ENCODE measurements at regions not wholly inside any gene's neighbourhood (a gene's known extent, or its start where the extent isn't known, plus 50 kb on each side); places are given as distances from the start of the nearest gene placed in this dataset.

- TF ChIP-seq POLR2A (IDR thresholded peaks at IDR 0.05; ENCODE audit: low read depth, low read length): no peak
- TF ChIP-seq POLR2AphosphoS5 (IDR thresholded peaks at IDR 0.05; ENCODE audit: low read depth, low read length): no peak
- no peak for TF ChIP-seq TAF1 (IDR thresholded peaks at IDR 0.05; ENCODE audit: low read depth, low read length)
- TF ChIP-seq POU2F2 (IDR thresholded peaks at IDR 0.05; ENCODE audit: low read depth, low read length): no peak
- no peak for TF ChIP-seq SPI1 (IDR thresholded peaks at IDR 0.05; ENCODE audit: low read depth, low read length)
Measured at GRCh38 chr6:105789935-105790334, 296.2 kb upstream of the PRDM1 start.

All from GM12891 (cell line).